CD14-positive monocyte (primary cell): ENCODE measurements at regions not wholly inside any gene's neighbourhood (a gene's known extent, or its start where the extent isn't known, plus 50 kb on each side); places are given as distances from the start of the nearest gene placed in this dataset.

Source experiments
- DNase-seq, 3 donors: peaks; one replicate each; pipeline ENCODE4 v3.0.0-alpha.2; 2011 to 2022
- H2AFZ ChIP-seq: 2 replicates; pipeline ENCODE4 v1.6.0; 2012; ENCODE audit warnings: mild to moderate bottlenecking, low read depth, low read length, inconsistent platforms; ENCODE audit not compliant: insufficient read depth, poor library complexity, severe bottlenecking
- H3K27ac ChIP-seq, 2 donors: 1 replicate in 1 of 2; 2 replicates in 1 of 2; pipeline ENCODE4 v1.5.1; 2012 to 2013; ENCODE audit warnings: low read length in 2 of 2, control low read depth in 1 of 2, inconsistent platforms in 1 of 2, low read depth in 1 of 2, mild to moderate bottlenecking in 1 of 2
- H3K27me3 ChIP-seq, 2 donors: one replicate each; pipeline versions ENCODE4 v1.6.0 to v1.6.1; 2011 to 2013; ENCODE audit warnings: low read length in 2 of 2; ENCODE audit not compliant: control insufficient read depth in 2 of 2, insufficient read depth in 2 of 2
- H3K36me3 ChIP-seq, 2 donors: replicated peaks in 1 of 2; 1 replicate in 1 of 2; 2 replicates in 1 of 2; pipeline versions ENCODE4 v1.5.1 to v1.6.1; 2012 to 2013; ENCODE audit warnings: low read length in 2 of 2, control low read depth in 1 of 2, inconsistent platforms in 1 of 2, mild to moderate bottlenecking in 1 of 2; ENCODE audit not compliant: insufficient read depth in 2 of 2, control insufficient read depth in 1 of 2
- H3K4me1 ChIP-seq, 2 donors: 1 replicate in 1 of 2; 2 replicates in 1 of 2; pipeline versions ENCODE4 v1.5.1 to v1.6.1; 2012 to 2013; ENCODE audit warnings: low read length in 2 of 2, control low read depth in 1 of 2, inconsistent platforms in 1 of 2, mild to moderate bottlenecking in 1 of 2, moderate library complexity in 1 of 2; ENCODE audit not compliant: insufficient read depth in 2 of 2, control insufficient read depth in 1 of 2
- H3K4me2 ChIP-seq: replicated peaks from 2 replicates; pipeline ENCODE3; 2012; ENCODE audit warnings: low read length, moderate library complexity, mild to moderate bottlenecking; ENCODE audit not compliant: poor library complexity, severe bottlenecking; ENCODE audit errors: extremely low read depth
- H3K4me3 ChIP-seq, 3 experiments: fragments of 200-600 bp in 1 of 3; sonication (generic) in 1 of 3; replicated peaks in 1 of 3; 1 replicate in 2 of 3; 2 replicates in 1 of 3; pipeline ENCODE4 v1.5.1; 2011 to 2013; ENCODE audit warnings: low read length in 3 of 3, mild to moderate bottlenecking in 3 of 3, control low read depth in 2 of 3, low read depth in 2 of 3, inconsistent platforms in 1 of 3, moderate library complexity in 1 of 3
- H3K79me2 ChIP-seq: 2 replicates; pipeline ENCODE4 v1.6.0; 2012; ENCODE audit warnings: mild to moderate bottlenecking, control low read depth, inconsistent platforms, low read length, moderate library complexity; ENCODE audit not compliant: insufficient read depth
- H3K9ac ChIP-seq: 2 replicates; pipeline ENCODE4 v1.6.0; 2017; ENCODE audit warnings: low read length, mild to moderate bottlenecking; ENCODE audit not compliant: insufficient read depth, poor library complexity, severe bottlenecking
- H3K9me3 ChIP-seq, 2 donors: replicated peaks in 1 of 2; 1 replicate in 1 of 2; 2 replicates in 1 of 2; pipeline versions ENCODE4 v1.5.1 to v1.6.1; 2012 to 2013; ENCODE audit warnings: low read length in 2 of 2, control low read depth in 1 of 2; ENCODE audit not compliant: control insufficient read depth in 1 of 2, insufficient read depth in 1 of 2
- H4K20me1 ChIP-seq: 2 replicates; pipeline ENCODE4 v1.6.0; 2012; ENCODE audit warnings: mild to moderate bottlenecking, low read length, control low read depth, moderate library complexity; ENCODE audit not compliant: insufficient read depth
- H3K27ac Mint-ChIP-seq, 7 donors: one replicate each; pipeline ENCODE4 v1.8.0; 2020; ENCODE audit warnings: mild to moderate bottlenecking in 7 of 7, mixed read lengths in 7 of 7, moderate library complexity in 6 of 7, inconsistent platforms in 2 of 7
- H3K27me3 Mint-ChIP-seq, 3 donors: one replicate each; pipeline ENCODE4 v1.8.0; 2021 to 2022; ENCODE audit warnings: low read depth in 3 of 3, mild to moderate bottlenecking in 3 of 3, mixed read lengths in 3 of 3, moderate library complexity in 3 of 3, inconsistent platforms in 1 of 3
- H3K36me3 Mint-ChIP-seq, 2 donors: one replicate each; pipeline ENCODE4 v1.8.0; 2020; ENCODE audit warnings: mixed read lengths in 2 of 2, inconsistent platforms in 1 of 2, mild to moderate bottlenecking in 1 of 2
- H3K4me1 Mint-ChIP-seq: one replicate; pipeline ENCODE4 v1.8.0; 2020; ENCODE audit warnings: mild to moderate bottlenecking, mixed read lengths
- H3K4me3 Mint-ChIP-seq, 2 donors: one replicate each; pipeline ENCODE4 v1.8.0; 2020; ENCODE audit warnings: mild to moderate bottlenecking in 2 of 2, mixed read lengths in 2 of 2, moderate library complexity in 1 of 2
- H3K9me3 Mint-ChIP-seq, 7 donors: one replicate each; pipeline ENCODE4 v1.8.0; 2020 to 2022; ENCODE audit warnings: mixed read lengths in 7 of 7, mild to moderate bottlenecking in 6 of 7, moderate library complexity in 6 of 7, inconsistent platforms in 2 of 7
- WGBS: methylation state at CpG from one replicate; pipeline ENCODE4 v1.1.5; 2013; ENCODE audit warnings: missing lambda C conversion rate; ENCODE audit not compliant: insufficient coverage; 5-methylcytosine and 5-hydroxymethylcytosine counted together
- intact Hi-C, 2 donors: fragments of 100-400 bp; cut with micrococcal nuclease; formaldehyde crosslinking; loops; one replicate each; pipeline versions ENCODE4 v1.15.0 to v1.15.1; 2023
- TF ChIP-seq, protein P1 (sequence below): fragments of 200-600 bp; IDR thresholded peaks from one replicate; pipeline ENCODE4 v1.8.0; 2022; ENCODE audit warnings: antibody characterized with exemption, mild to moderate bottlenecking

DNA sequence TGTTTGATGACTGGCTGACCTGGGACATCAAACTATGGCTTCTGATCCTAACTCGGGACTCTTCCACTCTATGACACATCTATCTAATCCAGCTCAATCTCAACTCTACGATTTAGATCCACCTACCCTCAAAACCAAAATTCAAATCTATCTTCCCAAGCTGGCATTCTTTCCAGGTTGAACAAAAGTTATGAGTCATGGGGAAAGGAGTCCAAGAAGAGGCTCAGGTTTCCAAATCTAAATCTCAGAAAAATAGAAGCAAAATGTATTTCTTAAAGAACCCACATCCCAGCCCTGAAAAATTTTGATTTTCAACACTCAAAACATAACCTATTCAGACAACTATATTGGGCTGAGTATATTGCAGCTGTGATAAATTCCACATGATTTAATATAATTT is 143.9 kb upstream of the IPO5 start:
- no peak for DNase-seq
- no peaks in the 10 kb centered on the region for H3K79me2 ChIP-seq
- Mint-ChIP-seq H3K9me3 (peaks cover 0 to 7% (median 3%) of the 10 kb centered on the region in 7 donors), H3K4me1 (no peaks in the 10 kb centered on the region), H3K36me3 (no peaks in the 10 kb centered on the region), H3K4me3 (no peak overlapping the region), H3K27me3 (peaks cover 0 to 2% (median 0%) of the 10 kb centered on the region in 3 donors), H3K27ac (no peak overlapping the region)
- TF ChIP-seq, protein P1, sequence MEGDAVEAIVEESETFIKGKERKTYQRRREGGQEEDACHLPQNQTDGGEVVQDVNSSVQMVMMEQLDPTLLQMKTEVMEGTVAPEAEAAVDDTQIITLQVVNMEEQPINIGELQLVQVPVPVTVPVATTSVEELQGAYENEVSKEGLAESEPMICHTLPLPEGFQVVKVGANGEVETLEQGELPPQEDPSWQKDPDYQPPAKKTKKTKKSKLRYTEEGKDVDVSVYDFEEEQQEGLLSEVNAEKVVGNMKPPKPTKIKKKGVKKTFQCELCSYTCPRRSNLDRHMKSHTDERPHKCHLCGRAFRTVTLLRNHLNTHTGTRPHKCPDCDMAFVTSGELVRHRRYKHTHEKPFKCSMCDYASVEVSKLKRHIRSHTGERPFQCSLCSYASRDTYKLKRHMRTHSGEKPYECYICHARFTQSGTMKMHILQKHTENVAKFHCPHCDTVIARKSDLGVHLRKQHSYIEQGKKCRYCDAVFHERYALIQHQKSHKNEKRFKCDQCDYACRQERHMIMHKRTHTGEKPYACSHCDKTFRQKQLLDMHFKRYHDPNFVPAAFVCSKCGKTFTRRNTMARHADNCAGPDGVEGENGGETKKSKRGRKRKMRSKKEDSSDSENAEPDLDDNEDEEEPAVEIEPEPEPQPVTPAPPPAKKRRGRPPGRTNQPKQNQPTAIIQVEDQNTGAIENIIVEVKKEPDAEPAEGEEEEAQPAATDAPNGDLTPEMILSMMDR, result no peak
- no peak overlapping the region for H3K9ac ChIP-seq
- H3K9me3 ChIP-seq, result no peaks in the 10 kb centered on the region
- 80% methylated on average over 2 of the region's 2 CpGs for WGBS
- H2AFZ ChIP-seq, result no peak overlapping the region
- no peak overlapping the region for H3K4me2 ChIP-seq
- no peaks in the 10 kb centered on the region for H3K27me3 ChIP-seq
- no peaks in the 10 kb centered on the region for H4K20me1 ChIP-seq
- no peak overlapping the region for H3K27ac ChIP-seq
- no peaks in the 10 kb centered on the region for H3K36me3 ChIP-seq
- intact Hi-C loops, result no loop called here
- no peaks in the 10 kb centered on the region for H3K4me1 ChIP-seq
- no peak overlapping the region for H3K4me3 ChIP-seq

DNA sequence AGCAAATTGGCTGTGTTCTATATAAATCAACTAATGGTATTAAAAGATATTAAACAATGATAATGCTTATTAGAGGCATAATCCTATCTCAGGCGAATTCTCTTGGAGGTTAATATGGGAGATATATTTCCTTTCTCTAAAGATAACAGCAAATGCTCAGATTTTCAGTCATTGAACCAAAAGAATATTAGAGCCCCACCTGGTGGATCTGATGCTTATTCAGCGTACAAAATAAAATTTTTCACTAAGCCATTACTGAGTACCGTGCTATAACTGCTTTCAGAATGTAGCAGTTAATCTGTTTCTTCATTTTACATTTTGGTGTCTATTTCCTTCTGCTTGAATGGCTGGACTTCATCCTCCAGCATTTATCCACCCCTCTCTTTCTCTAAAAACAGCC is 143.3 kb upstream of the IPO5 start:
- no peak for DNase-seq
- Histone ChIP-seq H3K79me2 (no peaks in the 10 kb centered on the region), H3K4me3 (no peak overlapping the region), H3K4me2 (no peak overlapping the region), H4K20me1 (no peaks in the 10 kb centered on the region), H2AFZ (no peak overlapping the region), H3K9me3 (no peaks in the 10 kb centered on the region), H3K4me1 (no peaks in the 10 kb centered on the region), H3K9ac (no peak overlapping the region), H3K27me3 (no peaks in the 10 kb centered on the region), H3K36me3 (no peaks in the 10 kb centered on the region), H3K27ac (no peak overlapping the region)
- H3K27ac Mint-ChIP-seq, result no peak overlapping the region
- peaks cover 2 to 10% (median 4%) of the 10 kb centered on the region in 7 donors for H3K9me3 Mint-ChIP-seq
- intact Hi-C loops, result no loop called here
- H3K4me3 Mint-ChIP-seq, result no peak overlapping the region
- H3K4me1 Mint-ChIP-seq, result no peaks in the 10 kb centered on the region
- TF ChIP-seq, protein P1, result no peak
- no CpG with 5 or more reads among the region's 3 CpGs for WGBS
- peaks cover 0 to 2% (median 0%) of the 10 kb centered on the region in 3 donors for H3K27me3 Mint-ChIP-seq
- no peaks in the 10 kb centered on the region for H3K36me3 Mint-ChIP-seq
